Endothelial cell (in vitro differentiated cells): ENCODE measurements at regions not wholly inside any gene's neighbourhood (a gene's known extent, or its start where the extent isn't known, plus 50 kb on each side); places are given as distances from the start of the nearest gene placed in this dataset.
"Not testable (repeated sequence)": the region's sequence is repeated elsewhere in the genome, so short reads cannot be mapped to it uniquely, and the experiment has no call there.

Experiments
- DNase-seq: peaks from one replicate; pipeline ENCODE4 v3.0.0; 2021; ENCODE audit warnings: low spot score
- H3K27ac Mint-ChIP-seq: one replicate; pipeline ENCODE4 v1.8.0; 2021; ENCODE audit warnings: mixed read lengths, inconsistent platforms; ENCODE audit not compliant: unreplicated experiment
- H3K27me3 Mint-ChIP-seq: one replicate; pipeline ENCODE4 v1.8.0; 2021; ENCODE audit warnings: mild to moderate bottlenecking, moderate library complexity, mixed read lengths, inconsistent platforms; ENCODE audit not compliant: unreplicated experiment
- H3K36me3 Mint-ChIP-seq: one replicate; pipeline ENCODE4 v1.8.0; 2021; ENCODE audit warnings: mild to moderate bottlenecking, low read depth, mixed read lengths, inconsistent platforms; ENCODE audit not compliant: unreplicated experiment
- H3K4me1 Mint-ChIP-seq: one replicate; pipeline ENCODE4 v1.8.0; 2021; ENCODE audit warnings: mild to moderate bottlenecking, mixed read lengths, inconsistent platforms; ENCODE audit not compliant: unreplicated experiment
- H3K4me3 Mint-ChIP-seq: one replicate; pipeline ENCODE4 v1.8.0; 2021; ENCODE audit warnings: mild to moderate bottlenecking, mixed read lengths, inconsistent platforms; ENCODE audit not compliant: unreplicated experiment
- H3K9me3 Mint-ChIP-seq: one replicate; pipeline ENCODE4 v1.8.0; 2021; ENCODE audit warnings: mixed read lengths, inconsistent platforms; ENCODE audit not compliant: unreplicated experiment
- TF ChIP-seq, protein P1 (sequence below): fragments of 200-600 bp; sonication (generic); IDR thresholded peaks from one replicate; pipeline ENCODE4 v1.5.0; 2021; ENCODE audit warnings: antibody characterized with exemption; ENCODE audit not compliant: unreplicated experiment

DNA sequence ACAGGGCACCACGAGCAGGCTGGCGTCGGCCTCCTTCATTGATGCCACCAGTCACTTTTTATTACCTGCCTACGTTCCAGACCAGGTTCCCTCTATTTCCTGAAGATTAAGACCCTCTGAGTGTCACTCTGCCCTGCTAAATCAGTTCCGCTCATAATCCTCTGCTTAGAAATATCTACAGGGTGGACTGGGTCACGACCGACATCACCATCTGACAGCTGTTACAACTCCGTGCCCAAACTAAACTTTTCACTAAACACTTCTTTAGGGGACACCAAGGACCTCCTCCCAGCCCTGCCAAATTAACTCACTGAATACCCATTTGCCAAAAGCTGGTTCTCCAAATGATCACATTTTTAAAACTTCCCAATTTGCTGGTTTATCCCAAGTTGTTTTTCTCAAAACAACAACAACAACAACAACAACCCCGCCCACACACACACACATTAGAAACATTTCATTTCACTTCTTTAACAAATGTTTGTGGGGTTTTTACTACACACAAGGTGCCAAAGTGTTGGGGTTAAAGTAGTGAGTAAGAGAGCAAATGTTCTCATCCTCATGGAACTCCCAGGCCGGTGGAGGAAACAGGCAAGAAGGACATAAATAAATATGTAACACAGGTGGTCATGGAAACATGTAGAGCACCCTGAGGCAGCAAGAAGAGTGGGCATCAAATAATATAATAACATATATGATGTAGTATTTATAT, 72.0 kb upstream of the PEG3 start:
- TF ChIP-seq, protein P1, sequence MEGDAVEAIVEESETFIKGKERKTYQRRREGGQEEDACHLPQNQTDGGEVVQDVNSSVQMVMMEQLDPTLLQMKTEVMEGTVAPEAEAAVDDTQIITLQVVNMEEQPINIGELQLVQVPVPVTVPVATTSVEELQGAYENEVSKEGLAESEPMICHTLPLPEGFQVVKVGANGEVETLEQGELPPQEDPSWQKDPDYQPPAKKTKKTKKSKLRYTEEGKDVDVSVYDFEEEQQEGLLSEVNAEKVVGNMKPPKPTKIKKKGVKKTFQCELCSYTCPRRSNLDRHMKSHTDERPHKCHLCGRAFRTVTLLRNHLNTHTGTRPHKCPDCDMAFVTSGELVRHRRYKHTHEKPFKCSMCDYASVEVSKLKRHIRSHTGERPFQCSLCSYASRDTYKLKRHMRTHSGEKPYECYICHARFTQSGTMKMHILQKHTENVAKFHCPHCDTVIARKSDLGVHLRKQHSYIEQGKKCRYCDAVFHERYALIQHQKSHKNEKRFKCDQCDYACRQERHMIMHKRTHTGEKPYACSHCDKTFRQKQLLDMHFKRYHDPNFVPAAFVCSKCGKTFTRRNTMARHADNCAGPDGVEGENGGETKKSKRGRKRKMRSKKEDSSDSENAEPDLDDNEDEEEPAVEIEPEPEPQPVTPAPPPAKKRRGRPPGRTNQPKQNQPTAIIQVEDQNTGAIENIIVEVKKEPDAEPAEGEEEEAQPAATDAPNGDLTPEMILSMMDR: no peak
- no peak for DNase-seq
- Mint-ChIP-seq H3K27ac (no peak overlapping the region), H3K4me1 (no peaks in the 10 kb centered on the region), H3K9me3 (peaks cover 46% of the 10 kb centered on the region), H3K4me3 (no peak overlapping the region), H3K36me3 (peaks cover 12% of the 10 kb centered on the region), H3K27me3 (peaks cover 8% of the 10 kb centered on the region)

DNA sequence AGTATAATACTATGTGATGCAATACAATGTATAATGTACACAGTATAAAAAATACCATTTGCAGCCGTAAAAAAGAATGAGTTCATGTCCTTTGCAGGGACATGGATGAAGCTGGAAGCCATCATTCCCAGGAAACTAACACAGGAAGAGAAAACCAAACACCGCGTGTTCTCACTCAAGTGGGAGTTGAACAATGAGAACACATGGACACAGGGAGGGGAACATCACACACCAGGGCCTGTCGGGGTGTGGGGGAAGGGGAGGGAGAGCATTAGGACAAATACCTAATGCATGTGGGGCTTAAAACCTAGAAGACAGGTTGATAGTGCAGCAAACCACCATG, 72.6 kb upstream of the PEG3 start:
- not testable (repeated sequence) for H3K27ac Mint-ChIP-seq, DNase-seq, H3K27me3 Mint-ChIP-seq, H3K4me3 Mint-ChIP-seq, H3K4me1 Mint-ChIP-seq
- H3K9me3 Mint-ChIP-seq: peaks cover 41% of the 10 kb centered on the region
- H3K36me3 Mint-ChIP-seq: peaks cover 12% of the 10 kb centered on the region

DNA sequence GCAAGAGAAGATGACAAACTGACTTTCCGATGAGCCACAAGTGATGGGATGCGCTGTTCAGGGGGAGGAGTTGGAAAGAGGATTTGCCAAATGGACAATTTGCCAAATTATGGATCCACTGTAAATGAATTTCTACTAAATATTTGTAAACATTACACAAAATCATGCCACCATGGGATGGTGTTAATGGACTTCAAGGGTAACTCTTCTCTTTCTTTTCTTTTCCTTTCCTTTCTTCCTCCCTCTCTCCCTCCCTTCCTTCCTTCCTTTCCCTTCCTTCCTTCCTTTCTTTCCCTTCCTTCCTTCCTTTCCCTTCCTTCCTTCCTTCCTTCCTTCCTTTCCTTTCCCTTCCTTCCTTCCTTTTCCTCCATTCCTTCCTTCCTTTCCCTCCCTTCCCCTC, 76.0 kb upstream of the PEG3 start:
- H3K36me3 Mint-ChIP-seq: peaks cover 14% of the 10 kb centered on the region
- H3K9me3 Mint-ChIP-seq: peaks cover 55% of the 10 kb centered on the region
- no peaks in the 10 kb centered on the region for H3K4me1 Mint-ChIP-seq
- H3K4me3 Mint-ChIP-seq: no peak overlapping the region
- TF ChIP-seq, protein P1: no peak
- no peak for DNase-seq
- H3K27me3 Mint-ChIP-seq: peaks cover 8% of the 10 kb centered on the region
- H3K27ac Mint-ChIP-seq: no peak overlapping the region

DNA sequence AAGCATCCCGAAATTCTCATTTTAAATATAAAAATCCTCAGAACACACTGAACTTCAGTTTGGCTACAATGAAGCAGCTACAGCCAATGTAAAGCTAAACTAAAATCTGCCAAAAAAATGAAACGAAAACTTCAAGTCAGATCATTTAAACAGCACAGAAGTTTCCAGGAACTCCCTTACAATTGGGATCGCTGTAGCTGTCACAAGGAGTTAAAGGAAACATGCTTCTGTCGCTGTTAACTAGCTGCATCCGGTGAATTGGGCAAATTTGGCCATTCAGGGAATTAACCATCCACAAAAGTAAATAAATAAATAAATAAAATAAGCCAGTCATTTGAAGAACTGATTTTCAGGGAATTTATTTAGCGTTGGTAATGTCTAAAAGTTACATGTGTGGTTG, 77.0 kb upstream of the PEG3 start:
- H3K36me3 Mint-ChIP-seq: peaks cover 14% of the 10 kb centered on the region

DNA sequence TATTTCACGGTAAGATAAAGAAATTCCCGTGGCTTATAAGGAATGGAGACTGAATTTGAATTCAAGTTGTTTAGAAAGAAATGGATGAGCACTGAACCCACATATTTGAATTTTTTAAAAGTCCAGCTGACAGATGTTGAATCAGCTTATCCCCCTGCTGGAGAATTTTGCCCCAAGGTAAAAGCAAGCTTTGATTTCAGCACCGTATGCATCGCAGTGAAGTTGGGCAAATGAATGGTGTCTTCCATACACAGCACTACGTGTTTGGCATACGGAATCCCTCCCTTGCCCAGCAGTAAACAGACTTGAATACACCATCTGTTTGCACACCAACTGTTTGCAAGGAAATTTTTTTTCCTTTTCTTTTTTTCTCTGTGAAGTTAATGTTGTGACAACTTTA, 77.5 kb upstream of the PEG3 start:
- Mint-ChIP-seq H3K4me1 (no peaks in the 10 kb centered on the region), H3K36me3 (peaks cover 14% of the 10 kb centered on the region), H3K4me3 (no peak overlapping the region), H3K9me3 (peaks cover 45% of the 10 kb centered on the region), H3K27ac (no peak overlapping the region), H3K27me3 (peaks cover 6% of the 10 kb centered on the region)
- TF ChIP-seq, protein P1: no peak
- no peak for DNase-seq

More for the DNA sequence above, 77.0 kb upstream of the PEG3 start:
- TF ChIP-seq, protein P1: no peak
- peaks cover 49% of the 10 kb centered on the region for H3K9me3 Mint-ChIP-seq
- H3K27me3 Mint-ChIP-seq: peaks cover 6% of the 10 kb centered on the region
- H3K4me3 Mint-ChIP-seq: no peak overlapping the region
- H3K27ac Mint-ChIP-seq: no peak overlapping the region
- DNase-seq: no peak
- H3K4me1 Mint-ChIP-seq: no peaks in the 10 kb centered on the region
